ENCODE measurements at regions not wholly inside any gene's neighbourhood (a gene's known extent, or its start where the extent isn't known, plus 50 kb on each side); places are given as distances from the start of the nearest gene placed in this dataset.

DNA sequence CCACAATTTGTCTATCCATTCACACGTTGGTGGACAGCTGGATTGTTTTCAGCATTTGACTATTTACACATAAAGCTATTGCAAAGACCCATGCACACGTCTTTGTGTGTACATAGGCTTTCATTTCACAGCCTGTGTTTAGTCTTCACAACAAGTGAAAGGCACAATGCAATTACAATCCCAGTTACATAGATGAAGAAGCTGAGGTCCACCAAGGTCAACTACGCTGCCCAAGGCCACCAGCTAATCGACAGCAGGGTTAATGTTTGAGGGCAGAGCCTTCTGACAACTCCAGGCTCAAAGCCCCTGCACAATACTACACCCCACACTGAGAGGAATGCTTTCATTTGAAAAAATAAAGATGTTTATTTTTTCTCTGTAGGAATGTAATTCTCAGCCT lies 93.6 kb upstream of the CDH13 start (continued):
- TF ChIP-seq ZNF253 (CRISPR knock-in tag; IDR thresholded peaks at IDR 0.05; ENCODE audit: borderline replicate concordance): no peak
- TF ChIP-seq FOXP4 (CRISPR knock-in tag; IDR thresholded peaks at IDR 0.05): peak; percentile 32; the same call in 1 of the 2 replicates
- TF ChIP-seq, protein P1, sequence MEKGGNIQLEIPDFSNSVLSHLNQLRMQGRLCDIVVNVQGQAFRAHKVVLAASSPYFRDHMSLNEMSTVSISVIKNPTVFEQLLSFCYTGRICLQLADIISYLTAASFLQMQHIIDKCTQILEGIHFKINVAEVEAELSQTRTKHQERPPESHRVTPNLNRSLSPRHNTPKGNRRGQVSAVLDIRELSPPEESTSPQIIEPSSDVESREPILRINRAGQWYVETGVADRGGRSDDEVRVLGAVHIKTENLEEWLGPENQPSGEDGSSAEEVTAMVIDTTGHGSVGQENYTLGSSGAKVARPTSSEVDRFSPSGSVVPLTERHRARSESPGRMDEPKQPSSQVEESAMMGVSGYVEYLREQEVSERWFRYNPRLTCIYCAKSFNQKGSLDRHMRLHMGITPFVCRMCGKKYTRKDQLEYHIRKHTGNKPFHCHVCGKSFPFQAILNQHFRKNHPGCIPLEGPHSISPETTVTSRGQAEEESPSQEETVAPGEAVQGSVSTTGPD (CRISPR knock-in tag; IDR thresholded peaks at IDR 0.05): no peak
- TF ChIP-seq TBX2 (CRISPR knock-in tag; IDR thresholded peaks at IDR 0.05; ENCODE audit: borderline replicate concordance): peak; percentile 54
- TF ChIP-seq, protein P2, sequence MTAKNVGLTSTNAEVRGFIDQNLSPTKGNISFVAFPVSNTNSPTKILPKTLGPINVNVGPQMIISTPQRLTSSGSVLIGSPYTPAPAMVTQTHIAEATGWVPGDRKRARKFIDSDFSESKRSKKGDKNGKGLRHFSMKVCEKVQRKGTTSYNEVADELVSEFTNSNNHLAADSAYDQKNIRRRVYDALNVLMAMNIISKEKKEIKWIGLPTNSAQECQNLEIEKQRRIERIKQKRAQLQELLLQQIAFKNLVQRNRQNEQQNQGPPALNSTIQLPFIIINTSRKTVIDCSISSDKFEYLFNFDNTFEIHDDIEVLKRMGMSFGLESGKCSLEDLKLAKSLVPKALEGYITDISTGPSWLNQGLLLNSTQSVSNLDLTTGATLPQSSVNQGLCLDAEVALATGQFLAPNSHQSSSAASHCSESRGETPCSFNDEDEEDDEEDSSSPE (CRISPR knock-in tag; IDR thresholded peaks at IDR 0.05): no peak
- no peak for TF ChIP-seq SIN3A (IDR thresholded peaks at IDR 0.05; ENCODE audit: borderline replicate concordance, low read depth, low read length)
- TF ChIP-seq NR2F6 (IDR thresholded peaks at IDR 0.05): peak; percentile 36
- 0 out of 2 replicates have a peak, but pooled peaks have one; percentile 14 for TF ChIP-seq NR2F6 (CRISPR knock-in tag; IDR thresholded peaks at IDR 0.05)
- TF ChIP-seq, protein P3, sequence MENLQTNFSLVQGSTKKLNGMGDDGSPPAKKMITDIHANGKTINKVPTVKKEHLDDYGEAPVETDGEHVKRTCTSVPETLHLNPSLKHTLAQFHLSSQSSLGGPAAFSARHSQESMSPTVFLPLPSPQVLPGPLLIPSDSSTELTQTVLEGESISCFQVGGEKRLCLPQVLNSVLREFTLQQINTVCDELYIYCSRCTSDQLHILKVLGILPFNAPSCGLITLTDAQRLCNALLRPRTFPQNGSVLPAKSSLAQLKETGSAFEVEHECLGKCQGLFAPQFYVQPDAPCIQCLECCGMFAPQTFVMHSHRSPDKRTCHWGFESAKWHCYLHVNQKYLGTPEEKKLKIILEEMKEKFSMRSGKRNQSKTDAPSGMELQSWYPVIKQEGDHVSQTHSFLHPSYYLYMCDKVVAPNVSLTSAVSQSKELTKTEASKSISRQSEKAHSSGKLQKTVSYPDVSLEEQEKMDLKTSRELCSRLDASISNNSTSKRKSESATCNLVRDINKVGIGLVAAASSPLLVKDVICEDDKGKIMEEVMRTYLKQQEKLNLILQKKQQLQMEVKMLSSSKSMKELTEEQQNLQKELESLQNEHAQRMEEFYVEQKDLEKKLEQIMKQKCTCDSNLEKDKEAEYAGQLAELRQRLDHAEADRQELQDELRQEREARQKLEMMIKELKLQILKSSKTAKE (CRISPR knock-in tag; IDR thresholded peaks at IDR 0.05; ENCODE audit: borderline replicate concordance): no peak
- TF ChIP-seq, protein P4, sequence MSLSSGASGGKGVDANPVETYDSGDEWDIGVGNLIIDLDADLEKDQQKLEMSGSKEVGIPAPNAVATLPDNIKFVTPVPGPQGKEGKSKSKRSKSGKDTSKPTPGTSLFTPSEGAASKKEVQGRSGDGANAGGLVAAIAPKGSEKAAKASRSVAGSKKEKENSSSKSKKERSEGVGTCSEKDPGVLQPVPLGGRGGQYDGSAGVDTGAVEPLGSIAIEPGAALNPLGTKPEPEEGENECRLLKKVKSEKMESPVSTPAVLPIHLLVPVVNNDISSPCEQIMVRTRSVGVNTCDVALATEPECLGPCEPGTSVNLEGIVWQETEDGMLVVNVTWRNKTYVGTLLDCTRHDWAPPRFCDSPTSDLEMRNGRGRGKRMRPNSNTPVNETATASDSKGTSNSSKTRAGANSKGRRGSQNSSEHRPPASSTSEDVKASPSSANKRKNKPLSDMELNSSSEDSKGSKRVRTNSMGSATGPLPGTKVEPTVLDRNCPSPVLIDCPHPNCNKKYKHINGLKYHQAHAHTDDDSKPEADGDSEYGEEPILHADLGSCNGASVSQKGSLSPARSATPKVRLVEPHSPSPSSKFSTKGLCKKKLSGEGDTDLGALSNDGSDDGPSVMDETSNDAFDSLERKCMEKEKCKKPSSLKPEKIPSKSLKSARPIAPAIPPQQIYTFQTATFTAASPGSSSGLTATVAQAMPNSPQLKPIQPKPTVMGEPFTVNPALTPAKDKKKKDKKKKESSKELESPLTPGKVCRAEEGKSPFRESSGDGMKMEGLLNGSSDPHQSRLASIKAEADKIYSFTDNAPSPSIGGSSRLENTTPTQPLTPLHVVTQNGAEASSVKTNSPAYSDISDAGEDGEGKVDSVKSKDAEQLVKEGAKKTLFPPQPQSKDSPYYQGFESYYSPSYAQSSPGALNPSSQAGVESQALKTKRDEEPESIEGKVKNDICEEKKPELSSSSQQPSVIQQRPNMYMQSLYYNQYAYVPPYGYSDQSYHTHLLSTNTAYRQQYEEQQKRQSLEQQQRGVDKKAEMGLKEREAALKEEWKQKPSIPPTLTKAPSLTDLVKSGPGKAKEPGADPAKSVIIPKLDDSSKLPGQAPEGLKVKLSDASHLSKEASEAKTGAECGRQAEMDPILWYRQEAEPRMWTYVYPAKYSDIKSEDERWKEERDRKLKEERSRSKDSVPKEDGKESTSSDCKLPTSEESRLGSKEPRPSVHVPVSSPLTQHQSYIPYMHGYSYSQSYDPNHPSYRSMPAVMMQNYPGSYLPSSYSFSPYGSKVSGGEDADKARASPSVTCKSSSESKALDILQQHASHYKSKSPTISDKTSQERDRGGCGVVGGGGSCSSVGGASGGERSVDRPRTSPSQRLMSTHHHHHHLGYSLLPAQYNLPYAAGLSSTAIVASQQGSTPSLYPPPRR (CRISPR knock-in tag; IDR thresholded peaks at IDR 0.05; ENCODE audit: borderline replicate concordance): peak; percentile 52; the same call in 1 of the 2 replicates
- peak; percentile 34; the same call in 1 of the 2 replicates for TF ChIP-seq BCL6 (CRISPR knock-in tag; IDR thresholded peaks at IDR 0.05)
- TF ChIP-seq SALL1 (CRISPR knock-in tag; IDR thresholded peaks at IDR 0.05): peak; percentile 54; the same call in 1 of the 2 replicates
- TF ChIP-seq PAXIP1 (CRISPR knock-in tag; conservative IDR thresholded peaks at IDR 0.05): peak; percentile 32; the same call in 1 of the 2 replicates
